ENCODE measurements at regions not wholly inside any gene's neighbourhood (a gene's known extent, or its start where the extent isn't known, plus 50 kb on each side); places are given as distances from the start of the nearest gene placed in this dataset.
"Not testable (repeated sequence)": the region's sequence is repeated elsewhere in the genome, so short reads cannot be mapped to it uniquely, and the experiment has no call there.

- intact Hi-C loops (cut with DNase I) = no loop called here
- Histone ChIP-seq H3K9me3 (no peaks in the 10 kb centered on the region), H3K4me1 (peaks cover 0 to 29% (median 0%) of the 10 kb centered on the region in 12 donors), H3K36me3 (no peaks in the 10 kb centered on the region), H3K27me3 (no peaks in the 10 kb centered on the region), H3K4me3 (no peak overlapping the region), H3K27ac (peak overlapping the region in 4 of 12 donors; percentile 31 to 62 (median 44))
- TF ChIP-seq POLR2A (IDR thresholded peaks at IDR 0.05) = no peak
- no peak for TF ChIP-seq CTCF (IDR thresholded peaks at IDR 0.05)
- WGBS, 4 donors = 41 to 63% (median 49%) methylated on average over 3 of the region's 3 CpGs
- ATAC-seq (peak; percentile 36 to 86 (median 79)), DNase-seq (peak; percentile 55 to 75 (median 68))
Observed at GRCh38 chr20:39706184-39706663, 744.1 kb downstream of the DHX35 start.

GRCh38 chr20:39705032-39705431, 742.9 kb downstream of the DHX35 start:
- no peaks in the 10 kb centered on the region for H3K9me3 ChIP-seq
- TF ChIP-seq POLR2A (IDR thresholded peaks at IDR 0.05) (no peak), CTCF (IDR thresholded peaks at IDR 0.05) (no peak)
- H3K27ac ChIP-seq = peak overlapping the region in 3 of 12 donors; percentile 31 to 51 (median 49)
- H3K4me3 ChIP-seq = no peak overlapping the region
- H3K27me3 ChIP-seq = no peaks in the 10 kb centered on the region
- H3K4me1 ChIP-seq = peaks cover 0 to 29% (median 0%) of the 10 kb centered on the region in 12 donors
- 56 to 67% (median 63%) methylated on average over 3 of the region's 3 CpGs for WGBS, 4 donors
- ATAC-seq = no peak
- intact Hi-C loops (cut with DNase I) = no loop called here
- no peaks in the 10 kb centered on the region for H3K36me3 ChIP-seq
- no peak for DNase-seq

DNA sequence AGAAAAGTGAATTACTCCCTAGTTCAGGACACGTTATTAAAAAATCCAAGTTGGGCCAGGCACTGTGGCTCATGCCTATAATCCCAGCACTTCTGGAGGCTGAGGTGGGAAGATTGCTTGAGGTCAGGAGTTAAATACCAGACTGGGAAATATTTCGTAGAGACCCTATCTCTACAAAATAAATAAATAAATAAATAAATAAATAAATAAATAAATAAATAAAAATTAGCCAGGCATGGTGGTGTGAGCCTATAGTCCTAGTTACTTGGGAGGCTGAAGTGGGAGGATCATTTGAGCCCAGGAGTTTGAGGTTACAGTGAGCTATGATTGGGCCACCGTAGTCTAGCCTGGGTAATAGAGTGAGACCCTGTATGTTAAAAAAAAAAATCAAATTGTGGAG, 741.2 kb downstream of the DHX35 start:
- intact Hi-C loops (cut with DNase I) = not testable (repeated sequence)

DNA sequence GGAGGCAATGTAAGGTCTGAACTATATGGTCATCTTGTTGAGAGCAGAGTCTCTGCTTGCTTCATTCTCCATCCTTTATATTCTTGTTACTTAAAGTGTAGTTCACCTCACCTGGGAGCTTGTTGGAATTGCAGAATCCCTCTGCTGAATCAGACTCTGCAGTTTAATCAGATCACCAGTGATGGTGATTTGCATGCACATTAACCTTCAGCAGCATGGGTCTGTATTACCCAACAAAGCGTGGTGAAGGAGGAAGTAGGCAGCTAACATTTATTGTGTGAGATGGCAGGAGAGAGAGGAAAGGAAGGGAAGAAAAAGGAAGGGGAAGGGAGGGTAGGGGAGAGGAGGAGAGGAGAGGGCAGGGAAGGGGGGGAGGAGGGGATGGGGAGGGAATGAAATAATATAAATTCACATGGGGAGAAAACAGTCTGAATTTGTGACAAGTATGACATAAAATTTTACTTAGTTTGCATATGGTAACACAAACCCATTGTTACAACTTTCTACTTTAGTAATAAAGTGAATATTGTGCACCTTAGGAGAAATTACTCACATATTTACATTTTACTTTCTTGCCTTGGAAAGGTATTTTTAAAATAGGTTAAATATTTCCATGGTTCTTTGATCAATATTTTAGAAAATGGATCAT, 740.7 kb downstream of the DHX35 start:
- 60 to 72% (median 71%) methylated on average over 1 of the region's 1 CpG for whole genome bisulfite sequencing, 4 donors
- ATAC-seq (no peak), DNase-seq (no peak)
- Histone ChIP-seq H3K9me3 (no peaks in the 10 kb centered on the region), H3K27me3 (no peaks in the 10 kb centered on the region), H3K4me3 (no peak overlapping the region), H3K4me1 (peaks cover 0 to 43% (median 9%) of the 10 kb centered on the region in 12 donors), H3K27ac (no peak overlapping the region), H3K36me3 (no peaks in the 10 kb centered on the region)
- intact Hi-C loops (cut with DNase I) = no loop called here
- TF ChIP-seq CTCF (IDR thresholded peaks at IDR 0.05) (no peak), POLR2A (IDR thresholded peaks at IDR 0.05) (no peak)

More for the DNA sequence above, 741.2 kb downstream of the DHX35 start:
- H3K9me3 ChIP-seq, DNase-seq, H3K27me3 ChIP-seq, H3K27ac ChIP-seq, H3K36me3 ChIP-seq, ATAC-seq, H3K4me3 ChIP-seq: not testable (repeated sequence)
- WGBS, 4 donors = 86 to 96% (median 92%) methylated on average over 3 of the region's 3 CpGs
- peaks cover 0 to 40% (median 7%) of the 10 kb centered on the region in 12 donors for H3K4me1 ChIP-seq
